ENCODE measurements at regions not wholly inside any gene's neighbourhood (a gene's known extent, or its start where the extent isn't known, plus 50 kb on each side); places are given as distances from the start of the nearest gene placed in this dataset.
"Not testable (repeated sequence)": the region's sequence is repeated elsewhere in the genome, so short reads cannot be mapped to it uniquely, and the experiment has no call there.

DNA sequence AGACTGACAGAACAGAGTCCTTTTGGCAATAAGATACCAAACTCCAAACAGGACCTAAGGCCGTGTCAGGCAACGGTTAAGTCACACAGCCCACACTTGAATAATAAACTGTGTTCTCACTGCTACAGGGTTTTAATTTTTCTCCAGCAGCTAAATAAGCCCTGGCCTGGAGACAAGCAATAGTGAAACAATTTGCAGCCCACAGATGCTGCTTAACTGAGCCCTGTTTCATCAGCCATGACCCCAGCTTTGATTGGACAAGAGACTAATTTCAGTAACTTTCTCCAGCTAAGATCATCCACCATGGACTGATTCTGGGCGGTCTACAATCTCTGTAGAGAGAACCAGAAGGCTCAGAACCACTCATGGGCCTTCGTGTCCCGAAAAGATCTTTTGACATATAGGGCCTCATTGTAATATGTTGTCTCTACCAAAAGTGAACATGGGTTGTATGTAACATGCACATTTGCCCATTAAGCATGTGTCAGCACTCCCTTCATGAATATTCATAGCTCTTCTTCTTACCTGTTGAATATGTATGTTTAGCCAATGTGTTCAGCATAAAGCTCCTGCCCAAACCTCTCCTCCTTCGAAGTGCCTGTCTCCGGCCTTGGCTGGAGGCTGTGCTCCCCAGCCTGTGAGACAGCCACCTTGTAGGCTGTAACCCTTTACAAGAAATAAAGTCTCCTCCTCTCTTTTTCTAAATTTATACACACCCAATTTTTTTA is 223.1 kb upstream of the AKR1E2 start:
- POLR2A ChIA-PET, result no interaction called here
- H3K36me3 Mint-ChIP-seq, result no peaks in the 10 kb centered on the region
- intact Hi-C loops (cut with micrococcal nuclease), result no loop called here
- Histone ChIP-seq H3K4me3 (ENCODE audit: low read length) (no peak overlapping the region), H3K4me1 (ENCODE audit: control insufficient read depth in 2 of 2, insufficient read depth in 2 of 2, low read length in 2 of 2) (no peaks in the 10 kb centered on the region), H3K27me3 (ENCODE audit: control insufficient read depth in 2 of 2, insufficient read depth in 2 of 2, low read length in 2 of 2) (no peaks in the 10 kb centered on the region), H3K27ac (ENCODE audit: low read depth, low read length) (no peak overlapping the region), H3K36me3 (ENCODE audit: control insufficient read depth in 2 of 3, insufficient read depth in 3 of 3, low read length in 3 of 3) (no peaks in the 10 kb centered on the region), H3K9me3 (ENCODE audit: control insufficient read depth in 2 of 3, low read length in 3 of 3) (peaks cover 0 to 3% (median 0%) of the 10 kb centered on the region in 3 experiments)
- no peak for ATAC-seq
- no peaks in the 10 kb centered on the region for H3K4me1 Mint-ChIP-seq
- DNase-seq, result no peak
- peaks cover 0 to 2% (median 0%) of the 10 kb centered on the region in 11 donors for H3K9me3 Mint-ChIP-seq
- no peak overlapping the region for H3K27ac Mint-ChIP-seq
- CTCF ChIA-PET, result interaction anchor here (0.6 kb wide), 1 partner anchor 336 kb away, joined by 3 read pairs; no protein-coding TSS in a partner anchor
- no peak overlapping the region for H3K4me3 Mint-ChIP-seq
- peaks cover 0 to 8% (median 0%) of the 10 kb centered on the region in 5 donors for H3K27me3 Mint-ChIP-seq

DNA sequence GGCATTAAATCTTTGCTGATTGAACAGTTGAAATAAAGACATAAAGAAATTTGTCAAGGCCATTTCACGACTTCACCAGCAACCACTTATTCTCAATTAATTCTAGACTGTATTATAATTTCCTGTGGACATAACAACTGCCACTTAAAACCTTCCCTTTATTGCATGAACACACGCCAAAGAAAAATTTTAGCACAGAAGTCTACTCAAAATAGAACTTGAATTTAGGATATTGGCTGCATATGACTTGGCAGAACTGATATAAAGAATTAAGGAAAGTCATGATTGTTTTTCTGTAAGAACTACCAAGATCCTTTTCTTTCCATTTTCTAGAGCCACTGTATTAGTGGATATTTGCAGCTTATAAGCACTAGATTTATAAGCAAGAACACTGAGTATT is 226.5 kb upstream of the AKR1E2 start:
- Mint-ChIP-seq H3K4me3 (no peak overlapping the region), H3K9me3 (peaks cover 0 to 2% (median 0%) of the 10 kb centered on the region in 11 donors), H3K27ac (no peak overlapping the region), H3K4me1 (no peaks in the 10 kb centered on the region), H3K36me3 (no peaks in the 10 kb centered on the region), H3K27me3 (peaks cover 4 to 8% (median 6%) of the 10 kb centered on the region in 5 donors)
- intact Hi-C loops (cut with micrococcal nuclease), result no loop called here
- ChIA-PET CTCF (no interaction called here), POLR2A (no interaction called here)
- ATAC-seq, result no peak
- H3K9me3 ChIP-seq (ENCODE audit: control insufficient read depth in 2 of 3, low read length in 3 of 3), result peaks cover 0 to 3% (median 0%) of the 10 kb centered on the region in 3 experiments
- H3K27ac ChIP-seq (ENCODE audit: low read depth, low read length), result no peak overlapping the region
- no peaks in the 10 kb centered on the region for H3K36me3 ChIP-seq (ENCODE audit: control insufficient read depth in 2 of 3, insufficient read depth in 3 of 3, low read length in 3 of 3)
- H3K4me1 ChIP-seq (ENCODE audit: control insufficient read depth in 2 of 2, insufficient read depth in 2 of 2, low read length in 2 of 2), result no peaks in the 10 kb centered on the region
- no peaks in the 10 kb centered on the region for H3K27me3 ChIP-seq (ENCODE audit: control insufficient read depth in 2 of 2, insufficient read depth in 2 of 2, low read length in 2 of 2)
- no peak overlapping the region for H3K4me3 ChIP-seq (ENCODE audit: low read length)
- no peak for DNase-seq

DNA sequence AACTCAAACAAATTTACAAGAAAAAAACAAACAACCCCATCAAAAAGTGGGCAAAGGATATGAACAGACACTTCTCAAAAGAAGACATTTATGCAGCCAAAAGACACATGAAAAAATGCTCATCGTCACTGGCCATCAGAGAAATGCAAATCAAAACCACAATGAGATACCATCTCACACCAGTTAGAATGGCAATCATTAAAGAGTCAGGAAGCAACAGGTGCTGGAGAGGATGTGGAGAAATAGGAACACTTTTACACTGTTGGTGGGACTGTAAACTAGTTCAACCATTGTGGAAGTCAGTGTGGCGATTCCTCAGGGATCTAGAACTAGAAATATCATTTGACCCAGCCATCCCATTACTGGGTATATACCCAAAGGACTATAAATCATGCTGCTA is 228.1 kb upstream of the AKR1E2 start:
- CTCF ChIA-PET; H3K27me3 ChIP-seq (ENCODE audit: control insufficient read depth in 2 of 2, insufficient read depth in 2 of 2, low read length in 2 of 2); H3K36me3 Mint-ChIP-seq; ATAC-seq; POLR2A ChIA-PET; intact Hi-C loops (cut with micrococcal nuclease); H3K9me3 ChIP-seq (ENCODE audit: control insufficient read depth in 2 of 3, low read length in 3 of 3); H3K27ac Mint-ChIP-seq; H3K27ac ChIP-seq (ENCODE audit: low read depth, low read length); H3K4me1 ChIP-seq (ENCODE audit: control insufficient read depth in 2 of 2, insufficient read depth in 2 of 2, low read length in 2 of 2); DNase-seq; H3K4me3 ChIP-seq (ENCODE audit: low read length); H3K27me3 Mint-ChIP-seq; H3K9me3 Mint-ChIP-seq; H3K36me3 ChIP-seq (ENCODE audit: control insufficient read depth in 2 of 3, insufficient read depth in 3 of 3, low read length in 3 of 3); H3K4me1 Mint-ChIP-seq; H3K4me3 Mint-ChIP-seq: not testable (repeated sequence)

DNA sequence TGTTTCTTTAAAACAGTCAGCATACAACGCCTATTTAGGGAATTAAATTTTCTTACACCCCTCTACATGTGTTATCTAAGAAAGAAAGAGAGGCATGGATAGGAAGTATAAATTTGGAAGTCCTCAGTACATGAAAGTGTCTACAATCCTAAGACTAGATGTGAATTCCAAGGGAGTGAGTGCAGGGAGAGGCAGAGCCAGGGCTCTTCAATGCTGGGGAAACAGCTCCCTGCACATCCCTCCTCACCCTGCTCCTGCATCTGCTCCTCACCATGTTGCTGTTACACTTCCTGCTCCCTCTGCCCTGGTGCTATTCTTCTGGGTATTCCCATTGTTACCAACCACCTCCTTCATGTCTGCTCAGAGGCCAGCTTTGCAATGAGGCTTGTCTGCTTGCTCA is 229.1 kb upstream of the AKR1E2 start:
- ChIA-PET CTCF (no interaction called here), POLR2A (no interaction called here)
- Mint-ChIP-seq H3K9me3 (peaks cover 0 to 2% (median 0%) of the 10 kb centered on the region in 11 donors), H3K4me1 (no peaks in the 10 kb centered on the region), H3K27me3 (peaks cover 4 to 8% (median 6%) of the 10 kb centered on the region in 5 donors), H3K36me3 (no peaks in the 10 kb centered on the region), H3K4me3 (no peak overlapping the region), H3K27ac (no peak overlapping the region)
- Histone ChIP-seq H3K36me3 (ENCODE audit: control insufficient read depth in 2 of 3, insufficient read depth in 3 of 3, low read length in 3 of 3) (no peaks in the 10 kb centered on the region), H3K27ac (ENCODE audit: low read depth, low read length) (no peak overlapping the region), H3K27me3 (ENCODE audit: control insufficient read depth in 2 of 2, insufficient read depth in 2 of 2, low read length in 2 of 2) (no peaks in the 10 kb centered on the region), H3K9me3 (ENCODE audit: control insufficient read depth in 2 of 3, low read length in 3 of 3) (peaks cover 0 to 3% (median 0%) of the 10 kb centered on the region in 3 experiments), H3K4me1 (ENCODE audit: control insufficient read depth in 2 of 2, insufficient read depth in 2 of 2, low read length in 2 of 2) (no peaks in the 10 kb centered on the region), H3K4me3 (ENCODE audit: low read length) (no peak overlapping the region)
- DNase-seq (no peak), ATAC-seq (no peak)
- intact Hi-C loops (cut with micrococcal nuclease), result no loop called here

DNA sequence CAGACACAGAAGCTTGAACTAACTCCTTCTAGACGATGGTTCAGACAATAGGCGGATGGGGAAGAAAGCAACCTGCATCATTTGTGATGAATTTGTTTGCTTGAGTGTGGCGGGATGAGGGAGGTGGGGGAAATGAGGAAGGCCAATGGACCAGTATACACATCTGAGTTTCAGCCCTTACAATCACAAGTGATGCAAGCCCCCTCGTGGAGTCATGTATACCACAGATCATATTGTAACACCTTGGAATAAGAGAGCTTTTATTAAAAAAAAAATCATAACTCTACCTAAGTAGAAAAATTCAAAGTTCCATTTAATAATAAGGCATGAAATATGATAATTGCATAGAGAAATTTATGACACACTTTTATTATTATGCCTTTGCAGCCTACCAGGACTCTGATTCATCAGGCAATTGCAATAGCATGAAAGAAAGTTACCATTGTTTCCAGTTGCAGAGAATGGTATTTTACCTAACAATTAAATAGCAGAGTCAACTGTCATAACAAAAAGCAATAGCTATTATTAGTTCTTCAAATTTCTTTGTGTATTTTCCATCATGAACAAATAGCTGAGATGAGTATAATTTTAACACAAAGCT is 230.2 kb upstream of the AKR1E2 start:
- no peaks in the 10 kb centered on the region for H3K4me1 Mint-ChIP-seq
- POLR2A ChIA-PET, result no interaction called here
- Histone ChIP-seq H3K4me1 (ENCODE audit: control insufficient read depth in 2 of 2, insufficient read depth in 2 of 2, low read length in 2 of 2) (no peaks in the 10 kb centered on the region), H3K27ac (ENCODE audit: low read depth, low read length) (no peak overlapping the region), H3K36me3 (ENCODE audit: control insufficient read depth in 2 of 3, insufficient read depth in 3 of 3, low read length in 3 of 3) (no peaks in the 10 kb centered on the region), H3K9me3 (ENCODE audit: control insufficient read depth in 2 of 3, low read length in 3 of 3) (no peaks in the 10 kb centered on the region), H3K4me3 (ENCODE audit: low read length) (no peak overlapping the region), H3K27me3 (ENCODE audit: control insufficient read depth in 2 of 2, insufficient read depth in 2 of 2, low read length in 2 of 2) (no peaks in the 10 kb centered on the region)
- DNase-seq (no peak), ATAC-seq (no peak)
- intact Hi-C loops (cut with micrococcal nuclease), result no loop called here
- CTCF ChIA-PET, result interaction anchor here (0.5 kb wide), 1 partner anchor 1211 kb away, joined by 3 read pairs; no protein-coding TSS in a partner anchor
- no peak overlapping the region for H3K27ac Mint-ChIP-seq
- H3K9me3 Mint-ChIP-seq, result peaks cover 0 to 2% (median 0%) of the 10 kb centered on the region in 11 donors
- no peaks in the 10 kb centered on the region for H3K36me3 Mint-ChIP-seq
- no peak overlapping the region for H3K4me3 Mint-ChIP-seq
- peaks cover 4 to 14% (median 8%) of the 10 kb centered on the region in 5 donors for H3K27me3 Mint-ChIP-seq

DNA sequence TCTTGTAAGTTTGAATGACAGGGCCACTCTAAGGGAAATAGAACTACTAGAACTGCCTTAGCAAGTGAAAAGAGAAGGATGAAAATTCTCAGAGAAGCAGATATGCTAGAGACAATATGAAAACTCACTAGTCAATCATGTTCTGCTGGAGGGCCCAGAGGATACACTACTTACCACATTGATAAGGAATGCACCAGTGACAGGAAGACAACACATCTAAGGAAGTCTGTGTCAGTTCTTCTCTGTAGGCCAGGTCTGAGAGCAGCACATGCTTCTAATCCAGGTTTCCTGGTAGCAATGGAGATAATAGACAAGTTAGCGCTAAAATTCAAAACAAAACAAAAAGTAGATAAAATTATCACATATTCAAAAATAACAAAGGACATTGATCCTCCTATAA is 235.2 kb upstream of the AKR1E2 start:
- intact Hi-C loops (cut with micrococcal nuclease), result no loop called here

DNA sequence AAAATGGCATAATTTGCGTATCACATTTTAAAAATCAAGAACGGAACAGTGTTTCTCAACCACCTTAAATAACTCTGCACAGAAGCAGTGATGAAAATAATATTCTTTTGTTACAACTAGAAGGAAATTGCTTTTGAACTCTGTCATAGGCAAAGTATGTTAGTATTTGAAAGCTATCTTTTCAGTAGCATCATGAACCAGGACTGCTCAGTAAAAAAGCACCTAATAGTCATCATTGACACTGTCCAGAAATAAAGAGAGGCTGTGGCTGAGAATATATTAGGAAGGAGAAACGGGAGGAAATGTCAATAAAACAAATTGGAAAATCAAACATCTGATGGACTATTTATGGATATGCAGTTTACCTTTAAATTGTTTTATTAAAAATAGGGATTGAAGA is 237.2 kb upstream of the AKR1E2 start:
- Histone ChIP-seq H3K27me3 (ENCODE audit: control insufficient read depth in 2 of 2, insufficient read depth in 2 of 2, low read length in 2 of 2) (no peaks in the 10 kb centered on the region), H3K9me3 (ENCODE audit: control insufficient read depth in 2 of 3, low read length in 3 of 3) (no peaks in the 10 kb centered on the region), H3K4me3 (ENCODE audit: low read length) (no peak overlapping the region), H3K36me3 (ENCODE audit: control insufficient read depth in 2 of 3, insufficient read depth in 3 of 3, low read length in 3 of 3) (no peaks in the 10 kb centered on the region), H3K4me1 (ENCODE audit: control insufficient read depth in 2 of 2, insufficient read depth in 2 of 2, low read length in 2 of 2) (no peaks in the 10 kb centered on the region), H3K27ac (ENCODE audit: low read depth, low read length) (no peak overlapping the region)
- peaks cover 1 to 19% (median 7%) of the 10 kb centered on the region in 5 donors for H3K27me3 Mint-ChIP-seq
- H3K36me3 Mint-ChIP-seq, result no peaks in the 10 kb centered on the region
- intact Hi-C loops (cut with micrococcal nuclease), result no loop called here
- H3K4me3 Mint-ChIP-seq, result no peak overlapping the region
- no peak for DNase-seq
- H3K9me3 Mint-ChIP-seq, result peaks cover 0 to 1% (median 0%) of the 10 kb centered on the region in 11 donors
- no peak overlapping the region for H3K27ac Mint-ChIP-seq
- ATAC-seq, result no peak
- CTCF ChIA-PET, result no interaction called here
- H3K4me1 Mint-ChIP-seq, result no peaks in the 10 kb centered on the region
- POLR2A ChIA-PET, result no interaction called here

More for the DNA sequence above, 235.2 kb upstream of the AKR1E2 start:
- ATAC-seq (no peak), DNase-seq (no peak)
- no peaks in the 10 kb centered on the region for H3K27me3 ChIP-seq (ENCODE audit: control insufficient read depth in 2 of 2, insufficient read depth in 2 of 2, low read length in 2 of 2)
- POLR2A ChIA-PET, result no interaction called here
- no peak overlapping the region for H3K27ac Mint-ChIP-seq
- H3K4me1 Mint-ChIP-seq, result no peaks in the 10 kb centered on the region
- no peaks in the 10 kb centered on the region for H3K36me3 Mint-ChIP-seq
- no peak overlapping the region for H3K4me3 ChIP-seq (ENCODE audit: low read length)
- no peaks in the 10 kb centered on the region for H3K4me1 ChIP-seq (ENCODE audit: control insufficient read depth in 2 of 2, insufficient read depth in 2 of 2, low read length in 2 of 2)
- H3K9me3 Mint-ChIP-seq, result peaks cover 0 to 1% (median 0%) of the 10 kb centered on the region in 11 donors
- H3K27ac ChIP-seq (ENCODE audit: low read depth, low read length), result no peak overlapping the region
- no peaks in the 10 kb centered on the region for H3K9me3 ChIP-seq (ENCODE audit: control insufficient read depth in 2 of 3, low read length in 3 of 3)
- H3K27me3 Mint-ChIP-seq, result peaks cover 4 to 15% (median 8%) of the 10 kb centered on the region in 5 donors
- CTCF ChIA-PET, result no interaction called here
- no peaks in the 10 kb centered on the region for H3K36me3 ChIP-seq (ENCODE audit: control insufficient read depth in 2 of 3, insufficient read depth in 3 of 3, low read length in 3 of 3)
- no peak overlapping the region for H3K4me3 Mint-ChIP-seq

Data from naive thymus-derived CD4-positive, alpha-beta T cell (primary cell).